ENCODE measurements at regions not wholly inside any gene's neighbourhood (a gene's known extent, or its start where the extent isn't known, plus 50 kb on each side); places are given as distances from the start of the nearest gene placed in this dataset.
"Not testable (repeated sequence)": the region's sequence is repeated elsewhere in the genome, so short reads cannot be mapped to it uniquely, and the experiment has no call there.

DNA sequence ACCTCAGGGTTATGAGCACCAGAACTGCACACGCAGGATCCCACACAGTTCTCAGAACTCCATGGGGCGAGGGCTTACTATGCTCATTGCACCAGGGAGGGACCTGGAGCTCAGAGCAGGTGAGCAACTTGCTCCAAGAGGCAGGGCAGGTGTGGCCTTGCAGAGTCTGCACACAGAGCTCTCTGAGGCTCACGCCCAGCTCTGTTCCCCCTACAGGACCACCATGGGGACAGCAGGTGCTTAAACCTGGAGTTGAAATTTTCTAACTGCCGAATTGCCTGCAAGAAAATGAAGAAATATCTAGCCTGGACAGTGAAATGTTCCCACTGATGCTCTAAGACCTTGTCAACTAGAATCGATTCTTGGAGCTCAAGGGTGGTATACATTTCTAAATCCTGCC lies 49.9 kb upstream of the MSMB start:
- H3K27ac ChIP-seq, result not testable (repeated sequence)

DNA sequence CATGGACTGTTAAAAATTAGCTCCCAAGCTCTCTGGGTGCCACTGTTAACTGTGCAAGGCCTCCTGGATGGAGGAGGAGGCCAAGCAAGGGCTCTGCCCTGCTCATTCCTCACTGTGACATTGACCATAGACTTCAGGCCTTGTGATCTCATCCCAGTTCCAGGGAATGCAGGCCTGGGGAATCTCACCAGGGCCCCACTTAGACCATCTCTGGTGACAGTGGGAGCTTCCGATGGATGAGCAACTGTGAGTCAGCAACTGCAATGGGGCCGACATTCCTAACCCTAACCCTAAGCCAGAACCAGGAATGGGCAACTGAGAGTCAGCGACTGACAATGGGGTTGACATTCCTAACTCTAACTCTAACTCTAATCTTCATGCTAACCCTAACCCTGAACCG lies 50.4 kb upstream of the MSMB start:
- no peak overlapping the region for H3K27ac ChIP-seq
- no peak for TF ChIP-seq ZFX (IDR thresholded peaks at IDR 0.05; ENCODE audit: borderline replicate concordance)
- TF ChIP-seq, protein P1, sequence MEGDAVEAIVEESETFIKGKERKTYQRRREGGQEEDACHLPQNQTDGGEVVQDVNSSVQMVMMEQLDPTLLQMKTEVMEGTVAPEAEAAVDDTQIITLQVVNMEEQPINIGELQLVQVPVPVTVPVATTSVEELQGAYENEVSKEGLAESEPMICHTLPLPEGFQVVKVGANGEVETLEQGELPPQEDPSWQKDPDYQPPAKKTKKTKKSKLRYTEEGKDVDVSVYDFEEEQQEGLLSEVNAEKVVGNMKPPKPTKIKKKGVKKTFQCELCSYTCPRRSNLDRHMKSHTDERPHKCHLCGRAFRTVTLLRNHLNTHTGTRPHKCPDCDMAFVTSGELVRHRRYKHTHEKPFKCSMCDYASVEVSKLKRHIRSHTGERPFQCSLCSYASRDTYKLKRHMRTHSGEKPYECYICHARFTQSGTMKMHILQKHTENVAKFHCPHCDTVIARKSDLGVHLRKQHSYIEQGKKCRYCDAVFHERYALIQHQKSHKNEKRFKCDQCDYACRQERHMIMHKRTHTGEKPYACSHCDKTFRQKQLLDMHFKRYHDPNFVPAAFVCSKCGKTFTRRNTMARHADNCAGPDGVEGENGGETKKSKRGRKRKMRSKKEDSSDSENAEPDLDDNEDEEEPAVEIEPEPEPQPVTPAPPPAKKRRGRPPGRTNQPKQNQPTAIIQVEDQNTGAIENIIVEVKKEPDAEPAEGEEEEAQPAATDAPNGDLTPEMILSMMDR (IDR thresholded peaks at IDR 0.05), result no peak

DNA sequence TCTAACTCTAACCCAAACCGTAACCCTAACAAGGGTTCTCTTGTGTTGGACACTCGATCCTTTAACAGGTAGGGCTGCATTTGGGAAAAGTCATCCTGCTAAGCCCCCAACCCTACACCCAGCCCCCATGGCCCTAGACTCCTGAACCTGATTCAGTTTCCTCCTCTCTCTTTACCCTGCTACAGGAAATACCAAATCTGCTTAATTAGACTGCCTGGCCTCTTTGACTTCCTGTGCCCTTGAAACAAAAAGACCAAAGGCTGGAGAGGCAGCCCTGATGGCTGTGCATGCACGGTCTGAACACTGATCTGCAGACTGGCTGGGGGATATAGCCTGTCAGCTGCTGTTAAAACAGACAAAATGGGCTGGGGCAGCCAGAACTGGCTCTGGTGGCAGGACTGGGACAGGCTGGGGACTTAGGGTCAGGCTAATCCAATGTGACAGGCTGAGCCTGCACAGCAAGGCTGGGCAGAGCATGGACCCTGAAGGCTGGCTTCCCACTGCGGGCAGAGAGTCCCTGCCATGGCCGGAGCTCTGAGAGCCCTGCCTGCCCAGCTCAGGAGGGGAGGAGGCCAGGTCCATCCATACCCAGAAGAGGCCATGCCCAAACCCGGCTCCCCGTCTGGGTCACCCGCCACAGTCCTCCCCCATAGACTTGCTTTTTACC lies 51.0 kb upstream of the MSMB start:
- H3K27ac ChIP-seq, result no peak overlapping the region

DNA sequence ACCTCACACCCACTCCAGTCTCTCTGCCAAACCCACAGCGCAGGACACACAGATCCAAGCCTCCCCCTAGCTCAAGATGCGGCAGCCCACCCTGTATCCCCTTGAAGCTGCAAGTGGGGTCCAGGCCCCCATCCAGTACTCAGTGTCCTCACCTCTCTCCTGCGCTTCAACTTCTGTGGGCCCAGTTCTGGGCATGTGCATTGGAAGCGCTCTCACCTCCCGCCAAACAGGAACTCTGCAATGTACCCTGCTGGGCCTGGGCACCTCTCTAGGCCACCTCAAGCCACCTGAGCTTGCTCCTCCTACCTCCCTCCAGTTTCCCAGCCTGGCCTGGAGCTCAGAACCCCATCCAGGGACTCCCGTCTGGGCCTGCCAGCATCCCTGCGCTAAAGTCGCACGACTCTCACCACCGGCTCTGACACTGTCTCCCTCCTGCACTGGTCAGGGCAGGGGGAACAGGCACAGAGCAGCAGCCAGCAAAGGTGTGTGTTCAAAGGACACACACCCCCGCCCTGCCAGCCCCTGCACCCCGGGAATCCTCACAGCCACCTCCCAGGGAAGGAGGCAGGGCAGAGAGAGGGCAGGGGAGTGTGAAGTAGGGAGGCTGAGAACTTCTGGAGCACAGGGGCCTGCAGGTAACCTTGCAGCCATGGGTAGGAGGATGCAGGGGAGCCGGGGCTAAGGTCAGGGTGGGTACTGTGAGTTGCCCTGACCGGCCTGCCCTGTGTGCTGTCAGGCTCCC lies 51.7 kb upstream of the MSMB start:
- TF ChIP-seq ZFX (IDR thresholded peaks at IDR 0.05; ENCODE audit: borderline replicate concordance), result no peak
- TF ChIP-seq, protein P1 (IDR thresholded peaks at IDR 0.05), result no peak
- H3K27ac ChIP-seq, result no peak overlapping the region

More for the DNA sequence above, 51.0 kb upstream of the MSMB start:
- TF ChIP-seq, protein P1 (IDR thresholded peaks at IDR 0.05), result no peak
- no peak for TF ChIP-seq ZFX (IDR thresholded peaks at IDR 0.05; ENCODE audit: borderline replicate concordance)

DNA sequence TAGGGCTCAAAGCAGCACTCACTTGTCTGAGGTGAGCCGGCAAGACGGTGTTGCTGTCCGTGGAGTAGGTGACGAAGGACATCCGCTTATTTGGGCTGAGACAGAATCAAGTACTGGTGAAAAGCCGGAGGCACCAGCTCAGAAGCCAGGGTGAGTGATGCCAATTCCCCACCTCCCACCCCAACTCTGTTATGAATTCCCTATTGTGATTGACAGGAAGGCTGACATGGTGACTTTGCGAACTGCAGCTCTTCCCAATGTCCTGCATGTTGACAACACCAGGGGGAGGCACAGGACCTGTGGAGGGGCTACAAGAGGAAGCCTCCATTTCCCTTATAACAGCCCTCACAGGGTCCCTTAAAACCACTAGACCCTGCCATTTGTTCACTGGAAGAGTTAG lies 52.3 kb upstream of the MSMB start:
- TF ChIP-seq ZFX (IDR thresholded peaks at IDR 0.05; ENCODE audit: borderline replicate concordance), result no peak
- TF ChIP-seq, protein P1 (IDR thresholded peaks at IDR 0.05), result no peak
- H3K27ac ChIP-seq, result no peak overlapping the region

DNA sequence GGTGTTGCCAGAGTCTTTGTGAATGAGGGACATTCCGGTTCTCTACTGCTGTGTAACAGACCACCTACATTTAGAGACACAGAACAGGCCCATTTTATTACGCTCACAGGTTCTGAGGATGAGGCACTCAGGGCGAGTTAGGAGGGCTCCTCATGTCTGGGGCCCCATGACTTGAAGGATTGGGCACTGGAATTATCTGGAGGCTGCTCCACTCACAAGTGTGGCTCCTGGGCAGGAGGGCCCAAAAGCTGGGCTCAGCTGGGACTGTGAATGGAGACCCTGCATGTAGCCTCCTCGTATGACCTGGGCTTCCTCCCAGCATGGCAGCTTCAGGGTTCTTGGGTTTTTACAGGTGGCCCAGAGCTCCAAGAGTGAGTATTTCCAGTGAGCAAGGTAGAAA lies 52.9 kb upstream of the MSMB start:
- not testable (repeated sequence) for H3K27ac ChIP-seq

DNA sequence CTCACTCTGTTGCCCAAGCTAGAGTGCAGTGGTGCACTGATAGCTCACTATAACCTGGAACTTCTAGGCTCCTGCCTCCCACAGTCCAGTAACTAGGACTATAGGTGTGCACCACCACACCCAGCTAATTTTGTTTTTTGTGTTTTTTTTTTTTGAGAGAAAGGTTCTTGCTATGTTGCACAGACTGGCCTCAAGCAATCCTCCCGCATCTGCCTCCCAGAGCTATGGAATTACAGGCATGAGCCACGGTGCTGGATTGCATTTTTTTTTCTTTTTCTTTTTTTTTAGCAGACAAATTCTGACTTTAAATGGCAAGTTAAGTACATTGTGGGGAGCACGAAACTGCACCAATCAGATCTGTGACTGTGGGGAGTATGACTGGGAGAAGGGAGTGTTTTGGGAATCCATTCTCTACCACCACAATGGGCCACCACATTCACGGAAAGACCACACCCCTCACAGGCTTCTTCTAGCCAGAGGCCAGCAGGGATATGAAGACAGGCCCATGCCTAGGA lies 58.1 kb upstream of the MSMB start:
- no peak overlapping the region for H3K27ac ChIP-seq
- TF ChIP-seq, protein P1 (IDR thresholded peaks at IDR 0.05), result no peak
- no peak for TF ChIP-seq ZFX (IDR thresholded peaks at IDR 0.05; ENCODE audit: borderline replicate concordance)

DNA sequence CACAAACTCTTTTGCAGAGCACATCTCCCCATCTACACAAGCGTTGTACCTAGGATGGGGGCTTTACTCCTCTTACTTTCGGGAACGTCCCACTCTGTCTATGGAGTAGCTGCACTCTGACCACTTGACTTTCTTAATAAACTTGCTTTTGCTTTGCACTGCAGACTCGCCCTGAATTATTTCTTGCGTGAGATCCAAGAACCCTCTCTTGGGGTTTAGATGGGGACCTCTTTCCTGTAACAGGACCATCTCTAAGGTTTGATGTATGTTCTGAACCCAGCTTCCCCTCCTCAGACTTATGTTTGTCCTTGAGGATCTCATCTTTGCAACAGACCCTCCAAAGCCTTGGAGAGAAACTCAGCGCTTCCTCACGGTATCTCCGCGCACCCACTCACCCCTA lies 59.3 kb upstream of the MSMB start:
- H3K27ac ChIP-seq, result not testable (repeated sequence)

DNA sequence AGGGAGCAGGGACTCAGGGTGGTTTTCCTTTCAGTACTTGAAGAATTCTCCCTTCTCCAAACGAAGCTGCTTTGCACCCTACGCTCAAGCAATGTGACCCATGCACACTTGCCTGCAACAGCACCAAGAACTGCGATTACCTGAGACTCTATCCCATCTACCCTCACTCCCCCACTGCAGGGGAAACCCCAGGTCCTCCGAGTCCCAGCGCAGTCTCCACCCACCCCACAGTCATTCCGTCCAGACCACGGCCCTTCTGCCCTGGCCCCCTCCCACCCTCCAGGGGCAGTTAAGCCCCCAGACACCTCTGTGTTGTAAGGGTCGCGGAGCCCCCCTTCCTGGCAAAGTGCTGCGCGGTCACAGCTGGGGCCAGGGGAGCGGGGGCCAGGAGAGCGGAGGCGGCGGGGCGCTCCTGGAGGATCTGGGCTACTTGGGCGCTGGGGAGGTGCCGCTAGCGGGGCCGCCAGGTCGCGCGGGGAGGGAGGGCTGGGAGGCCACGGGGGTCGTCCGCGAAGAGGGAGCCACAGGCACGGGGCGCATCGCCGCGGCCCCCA lies 59.9 kb upstream of the MSMB start:
- H3K27ac ChIP-seq, result not testable (repeated sequence)
